Panc1 (cell line): ENCODE measurements at regions not wholly inside any gene's neighbourhood (a gene's known extent, or its start where the extent isn't known, plus 50 kb on each side); places are given as distances from the start of the nearest gene placed in this dataset.
"Not testable (repeated sequence)": the region's sequence is repeated elsewhere in the genome, so short reads cannot be mapped to it uniquely, and the experiment has no call there.

Experiments used
- ATAC-seq: fragments of 200-7000 bp; cut with Tn5 transposase; 2 replicates; pipeline ENCODE4 v1.9.1; 2020; ENCODE audit warnings: mild to moderate bottlenecking, moderate library complexity
- BruUV-seq: library from RNA; stranded (reverse); fragments of 400-500 nt; replicated peaks from 2 replicates; lab custom pipeline; 2021; lab: Mats Ljungman, UMichigan
- CTCF ChIA-PET: fragments of 300-600 bp; sonication (Branson Sonifier 250); formaldehyde crosslinking; loops from one replicate; lab custom pipeline; 2022; ENCODE audit warnings: antibody characterized with exemption; lab: Charles Lee
- POLR2A ChIA-PET: fragments of 300-600 bp; sonication (Branson Sonifier 250); formaldehyde crosslinking; loops from one replicate; lab custom pipeline; 2022; ENCODE audit warnings: antibody characterized with exemption; lab: Charles Lee
- DNase-seq: peaks from one replicate; pipeline ENCODE4 v3.0.0-alpha.2; 2010; ENCODE audit warnings: low read depth, low spot score
- H3K27ac ChIP-seq: 2 replicates; pipeline ENCODE4 v1.5.1; 2011; ENCODE audit warnings: mild to moderate bottlenecking, low read length, inconsistent platforms
- H3K27me3 ChIP-seq: fragments of 200-500 bp; sonication (Bioruptor generic); 2 replicates; pipeline ENCODE4 v1.6.0; 2014; ENCODE audit warnings: low read length, inconsistent platforms; ENCODE audit not compliant: control insufficient read depth, insufficient read depth
- H3K36me3 ChIP-seq: fragments of 200-500 bp; sonication (Bioruptor generic); 2 replicates; pipeline ENCODE4 v1.5.1; 2014; ENCODE audit warnings: inconsistent platforms, mild to moderate bottlenecking, low read length, moderate library complexity; ENCODE audit not compliant: control insufficient read depth, insufficient read depth
- H3K4me1 ChIP-seq: 2 replicates; pipeline ENCODE4 v1.5.1; 2011; ENCODE audit warnings: inconsistent platforms, mild to moderate bottlenecking, low read length, moderate library complexity; ENCODE audit not compliant: control insufficient read depth, insufficient read depth
- H3K4me3 ChIP-seq, 2 experiments: 2 replicates each; pipeline ENCODE4 v1.5.1; 2011 to 2012; ENCODE audit warnings: low read depth in 2 of 2, low read length in 2 of 2, mild to moderate bottlenecking in 2 of 2, inconsistent platforms in 1 of 2, moderate library complexity in 1 of 2
- H3K9me3 ChIP-seq: fragments of 200-500 bp; sonication (Bioruptor generic); 2 replicates; pipeline ENCODE4 v1.5.1; 2014; ENCODE audit warnings: low read depth, mild to moderate bottlenecking, inconsistent platforms, low read length, moderate library complexity; ENCODE audit not compliant: control insufficient read depth, insufficient read depth
- POLR2AphosphoS5 ChIP-seq: IDR thresholded peaks from 2 replicates; pipeline ENCODE4 v1.6.1; 2012; ENCODE audit warnings: mild to moderate bottlenecking, low read depth, low read length, moderate library complexity
- SIN3A ChIP-seq: IDR thresholded peaks from 2 replicates; pipeline ENCODE4 v1.6.1; 2012; ENCODE audit warnings: low read depth, mild to moderate bottlenecking, low read length, moderate library complexity, borderline replicate concordance; ENCODE audit not compliant: insufficient read depth
- TCF7L2 ChIP-seq: IDR thresholded peaks from 2 replicates; pipeline ENCODE4 v1.6.1; 2011; ENCODE audit warnings: mild to moderate bottlenecking, low read depth, low read length, inconsistent platforms
- in situ Hi-C: cut with HindIII; loops from 2 replicates; pipeline ENCODE4 v1.10.0; 2016; ENCODE audit warnings: low sequenced_read_pairs, low pct_unique_long_range_greater_than_20kb
- intact Hi-C: fragments of 100-400 bp; cut with micrococcal nuclease; formaldehyde crosslinking; loops from one replicate; pipeline ENCODE4 v1.10.0; 2022; ENCODE audit not compliant: unreplicated experiment
- TF ChIP-seq, protein P1 (sequence below): fragments of 450-650 bp; IDR thresholded peaks from 2 replicates; pipeline ENCODE4 v1.5.1; 2017; ENCODE audit warnings: mild to moderate bottlenecking
- TF ChIP-seq, protein P2 (sequence below), 2 experiments: IDR thresholded peaks; 2 replicates each; pipeline ENCODE4 v1.6.1; 2011 to 2012; ENCODE audit warnings: low read depth in 2 of 2, control low read depth in 1 of 2, low read length in 1 of 2, mild to moderate bottlenecking in 1 of 2, moderate library complexity in 1 of 2; ENCODE audit not compliant: insufficient read depth in 1 of 2

DNA sequence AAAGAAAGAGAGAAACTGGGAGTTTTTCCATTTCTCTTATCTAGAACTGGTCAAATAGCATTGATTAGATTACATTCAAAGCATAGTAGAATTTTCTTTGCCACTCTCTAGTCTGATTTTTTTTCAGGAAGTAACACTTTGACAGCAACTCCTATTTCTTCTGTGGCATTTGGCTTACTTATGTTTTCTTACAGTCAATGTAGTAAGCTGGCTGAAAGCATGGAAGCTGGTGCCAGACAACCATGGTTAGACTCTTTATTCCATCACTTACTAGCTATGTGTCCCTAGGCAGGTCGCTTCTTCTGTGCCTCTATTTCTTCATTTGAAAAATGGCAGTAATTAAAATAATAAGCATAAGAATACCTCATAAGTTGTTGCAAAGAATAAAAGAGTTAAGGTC, 54.2 kb upstream of the OPRM1 start:
- Histone ChIP-seq H3K9me3 (no peaks in the 10 kb centered on the region), H3K27ac (no peak overlapping the region), H3K4me1 (no peaks in the 10 kb centered on the region), H3K36me3 (no peaks in the 10 kb centered on the region), H3K27me3 (no peaks in the 10 kb centered on the region), H3K4me3 (no peak overlapping the region)
- no peak for ATAC-seq
- no TSS peak for BruUV-seq
- TF ChIP-seq POLR2AphosphoS5, result no peak
- POLR2A ChIA-PET, result no interaction called here
- intact Hi-C loops (no loop called here), in situ Hi-C loops (no loop called here)
- DNase-seq, result no peak
- CTCF ChIA-PET, result no interaction called here

DNA sequence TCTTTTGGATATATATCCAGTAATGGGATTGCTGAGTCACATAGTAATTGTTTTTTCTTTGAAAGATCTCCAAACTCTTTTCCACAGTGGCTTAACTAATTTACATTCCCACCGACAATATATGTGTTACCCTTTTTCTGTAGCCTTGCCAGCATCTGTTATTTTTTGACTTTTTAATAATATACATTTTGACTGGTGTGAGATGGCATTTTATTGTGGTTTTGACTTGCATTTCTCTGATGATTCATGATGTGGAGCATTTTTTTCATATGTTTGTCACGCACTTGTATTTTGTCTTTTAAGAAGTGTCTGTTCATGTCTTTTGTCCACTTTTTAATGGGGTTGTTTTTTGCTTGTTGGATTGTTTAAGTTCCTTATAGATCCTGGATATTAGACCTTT, 58.9 kb upstream of the OPRM1 start:
- in situ Hi-C loops (no loop called here), intact Hi-C loops (no loop called here)
- Histone ChIP-seq H3K4me3 (no peak overlapping the region), H3K27ac (no peak overlapping the region), H3K36me3 (no peaks in the 10 kb centered on the region), H3K4me1 (no peaks in the 10 kb centered on the region), H3K9me3 (no peaks in the 10 kb centered on the region), H3K27me3 (no peaks in the 10 kb centered on the region)
- CTCF ChIA-PET, result no interaction called here
- BruUV-seq, result no TSS peak
- ATAC-seq (no peak), DNase-seq (no peak)
- TF ChIP-seq SIN3A (no peak), POLR2AphosphoS5 (no peak), TCF7L2 (no peak)
- TF ChIP-seq, protein P1, sequence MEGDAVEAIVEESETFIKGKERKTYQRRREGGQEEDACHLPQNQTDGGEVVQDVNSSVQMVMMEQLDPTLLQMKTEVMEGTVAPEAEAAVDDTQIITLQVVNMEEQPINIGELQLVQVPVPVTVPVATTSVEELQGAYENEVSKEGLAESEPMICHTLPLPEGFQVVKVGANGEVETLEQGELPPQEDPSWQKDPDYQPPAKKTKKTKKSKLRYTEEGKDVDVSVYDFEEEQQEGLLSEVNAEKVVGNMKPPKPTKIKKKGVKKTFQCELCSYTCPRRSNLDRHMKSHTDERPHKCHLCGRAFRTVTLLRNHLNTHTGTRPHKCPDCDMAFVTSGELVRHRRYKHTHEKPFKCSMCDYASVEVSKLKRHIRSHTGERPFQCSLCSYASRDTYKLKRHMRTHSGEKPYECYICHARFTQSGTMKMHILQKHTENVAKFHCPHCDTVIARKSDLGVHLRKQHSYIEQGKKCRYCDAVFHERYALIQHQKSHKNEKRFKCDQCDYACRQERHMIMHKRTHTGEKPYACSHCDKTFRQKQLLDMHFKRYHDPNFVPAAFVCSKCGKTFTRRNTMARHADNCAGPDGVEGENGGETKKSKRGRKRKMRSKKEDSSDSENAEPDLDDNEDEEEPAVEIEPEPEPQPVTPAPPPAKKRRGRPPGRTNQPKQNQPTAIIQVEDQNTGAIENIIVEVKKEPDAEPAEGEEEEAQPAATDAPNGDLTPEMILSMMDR, result no peak
- TF ChIP-seq, protein P2, sequence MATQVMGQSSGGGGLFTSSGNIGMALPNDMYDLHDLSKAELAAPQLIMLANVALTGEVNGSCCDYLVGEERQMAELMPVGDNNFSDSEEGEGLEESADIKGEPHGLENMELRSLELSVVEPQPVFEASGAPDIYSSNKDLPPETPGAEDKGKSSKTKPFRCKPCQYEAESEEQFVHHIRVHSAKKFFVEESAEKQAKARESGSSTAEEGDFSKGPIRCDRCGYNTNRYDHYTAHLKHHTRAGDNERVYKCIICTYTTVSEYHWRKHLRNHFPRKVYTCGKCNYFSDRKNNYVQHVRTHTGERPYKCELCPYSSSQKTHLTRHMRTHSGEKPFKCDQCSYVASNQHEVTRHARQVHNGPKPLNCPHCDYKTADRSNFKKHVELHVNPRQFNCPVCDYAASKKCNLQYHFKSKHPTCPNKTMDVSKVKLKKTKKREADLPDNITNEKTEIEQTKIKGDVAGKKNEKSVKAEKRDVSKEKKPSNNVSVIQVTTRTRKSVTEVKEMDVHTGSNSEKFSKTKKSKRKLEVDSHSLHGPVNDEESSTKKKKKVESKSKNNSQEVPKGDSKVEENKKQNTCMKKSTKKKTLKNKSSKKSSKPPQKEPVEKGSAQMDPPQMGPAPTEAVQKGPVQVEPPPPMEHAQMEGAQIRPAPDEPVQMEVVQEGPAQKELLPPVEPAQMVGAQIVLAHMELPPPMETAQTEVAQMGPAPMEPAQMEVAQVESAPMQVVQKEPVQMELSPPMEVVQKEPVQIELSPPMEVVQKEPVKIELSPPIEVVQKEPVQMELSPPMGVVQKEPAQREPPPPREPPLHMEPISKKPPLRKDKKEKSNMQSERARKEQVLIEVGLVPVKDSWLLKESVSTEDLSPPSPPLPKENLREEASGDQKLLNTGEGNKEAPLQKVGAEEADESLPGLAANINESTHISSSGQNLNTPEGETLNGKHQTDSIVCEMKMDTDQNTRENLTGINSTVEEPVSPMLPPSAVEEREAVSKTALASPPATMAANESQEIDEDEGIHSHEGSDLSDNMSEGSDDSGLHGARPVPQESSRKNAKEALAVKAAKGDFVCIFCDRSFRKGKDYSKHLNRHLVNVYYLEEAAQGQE (IDR thresholded peaks at IDR 0.05; ENCODE audit: insufficient read depth in 1 of 2, low read depth in 2 of 2, low read length in 1 of 2), result no peak
- POLR2A ChIA-PET, result no interaction called here

DNA sequence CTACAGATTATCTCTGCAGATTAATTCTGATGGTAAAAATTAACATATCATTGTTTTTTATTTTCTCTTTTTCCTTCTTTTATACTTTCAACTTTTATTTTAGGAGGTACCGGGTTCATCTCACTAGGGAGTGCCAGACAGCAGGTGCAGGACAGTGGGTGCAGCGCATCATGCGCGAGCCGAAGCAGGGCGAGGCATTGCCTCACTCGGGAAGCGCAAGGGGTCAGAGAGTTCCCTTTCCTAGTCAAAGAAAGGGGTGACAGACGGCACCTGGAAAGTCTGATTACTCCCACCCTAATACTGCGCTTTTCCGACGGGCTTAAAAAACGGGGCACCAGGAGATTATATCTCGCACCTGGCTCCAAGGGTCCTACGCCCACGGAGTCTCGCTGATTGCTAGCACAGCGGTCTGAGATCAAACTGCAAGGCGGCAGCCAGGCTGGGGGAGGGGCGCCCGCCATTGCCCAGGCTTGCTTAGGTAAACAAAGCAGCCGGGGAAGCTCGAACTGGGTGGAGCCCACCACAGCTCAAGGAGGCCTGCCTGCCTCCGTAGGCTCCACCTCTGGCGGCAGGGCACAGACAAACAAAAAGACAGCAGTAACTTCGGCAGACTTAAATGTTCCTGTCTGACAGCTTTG, 60.0 kb upstream of the OPRM1 start:
- not testable (repeated sequence) for H3K4me3 ChIP-seq

More for the DNA sequence above, 60.0 kb upstream of the OPRM1 start:
- in situ Hi-C loops, ATAC-seq, H3K4me1 ChIP-seq, intact Hi-C loops, POLR2A ChIA-PET, H3K36me3 ChIP-seq, CTCF ChIA-PET, BruUV-seq, H3K9me3 ChIP-seq, DNase-seq, H3K27me3 ChIP-seq, H3K27ac ChIP-seq: not testable (repeated sequence)
